Transverse colon (tissue), 4 donors: ENCODE measurements at regions not wholly inside any gene's neighbourhood (a gene's known extent, or its start where the extent isn't known, plus 50 kb on each side); places are given as distances from the start of the nearest gene placed in this dataset.

Source experiments
- CTCF ChIP-seq, 5 experiments: fragments of 200-600 bp in 3 of 5; fragments of 450-650 bp in 2 of 5; sonication (generic) in 3 of 5; IDR thresholded peaks; 1 replicate in 2 of 5; 2 replicates in 3 of 5; pipeline ENCODE4 v1.5.1; 2016 to 2017; ENCODE audit warnings: antibody characterized with exemption in 5 of 5, inconsistent platforms in 3 of 5, mild to moderate bottlenecking in 2 of 5, moderate library complexity in 1 of 5
- POLR2A ChIP-seq: fragments of 450-650 bp; IDR thresholded peaks from one replicate; pipeline ENCODE4 v1.6.1; 2016; ENCODE audit warnings: antibody characterized with exemption, mild to moderate bottlenecking, moderate library complexity
- POLR2AphosphoS5 ChIP-seq, 3 donors: sonication (generic); formaldehyde crosslinking; IDR thresholded peaks; one replicate each; pipeline ENCODE4 v1.6.1; 2016; ENCODE audit warnings: antibody characterized with exemption in 3 of 3

DNA sequence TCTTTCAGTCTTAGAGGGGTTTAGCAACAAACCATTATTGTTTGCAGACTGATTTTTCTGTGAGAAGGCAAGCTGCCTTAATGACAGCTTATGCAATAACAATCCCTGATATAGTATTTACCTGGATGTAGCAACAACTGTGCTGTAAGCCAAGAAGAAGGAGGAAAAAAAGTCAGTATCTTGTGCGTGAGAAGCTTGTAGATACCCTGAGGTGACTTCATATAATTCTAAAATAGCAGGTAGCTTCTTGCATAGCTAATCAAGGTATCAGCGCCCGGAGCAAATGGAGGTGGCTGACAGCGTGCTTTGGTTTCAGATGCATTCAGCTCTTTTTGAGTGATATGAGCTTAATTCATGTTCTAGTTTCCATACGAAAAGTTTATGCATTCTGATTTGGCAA is 309.8 kb downstream of the KLF5 start:
- TF ChIP-seq CTCF (IDR thresholded peaks at IDR 0.05) (no peak), POLR2AphosphoS5 (IDR thresholded peaks at IDR 0.05) (no peak), POLR2A (no peak)
